ENCODE measurements at regions not wholly inside any gene's neighbourhood (a gene's known extent, or its start where the extent isn't known, plus 50 kb on each side); places are given as distances from the start of the nearest gene placed in this dataset.

DNA sequence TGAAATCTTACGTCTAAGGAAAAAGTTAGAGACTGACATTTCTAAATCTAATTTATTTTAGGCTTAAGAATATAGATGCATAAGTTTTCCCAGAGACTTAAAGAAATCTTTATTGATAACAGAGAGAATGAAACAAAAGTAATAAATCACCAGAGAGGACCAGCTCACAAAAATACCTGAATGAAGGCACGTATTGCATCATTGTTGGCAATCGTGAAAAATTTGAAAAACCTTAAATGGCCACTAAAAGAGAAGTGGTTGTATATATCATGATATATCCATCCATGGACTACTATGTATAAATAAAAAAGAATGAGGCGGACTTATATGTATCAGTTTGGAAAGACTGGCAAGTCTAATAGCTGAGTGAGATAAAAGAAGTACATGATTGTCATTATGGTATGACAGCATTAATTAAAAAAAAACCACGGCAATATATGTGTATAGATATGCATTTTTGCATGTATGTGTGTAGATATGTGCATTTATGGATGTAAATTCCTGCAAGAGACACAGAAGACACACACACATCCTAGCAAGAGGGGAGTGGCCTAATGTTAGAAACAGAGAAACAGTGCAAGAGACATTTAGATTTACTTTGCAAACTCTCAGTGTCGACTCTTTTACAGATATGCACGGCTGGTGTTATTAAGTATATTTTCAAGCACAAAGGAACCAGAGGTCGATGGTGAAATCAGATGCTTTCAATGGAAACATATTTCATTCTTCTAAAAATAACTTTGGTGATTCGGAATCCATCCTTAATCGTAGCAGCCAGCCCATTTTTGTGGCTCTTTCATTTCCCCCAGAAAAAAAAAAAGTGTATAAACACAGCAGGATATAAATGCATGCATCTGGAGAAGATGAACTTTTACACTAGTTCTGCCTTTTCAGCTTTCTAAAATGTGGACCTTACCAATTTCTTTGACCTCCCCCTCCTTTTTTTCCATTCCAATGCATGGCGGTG, 156.1 kb upstream of the SALL4 start:
- DNase-seq (ENCODE audit: extremely low spot score) = no peak
- ChIA-PET CTCF (interaction anchor here (0.7 kb wide), 1 partner anchor 35 kb away, joined by 3 read pairs; no protein-coding TSS in a partner anchor), POLR2A (interaction anchor here (1.7 kb wide), 1 partner anchor 158 kb away, joined by 6 read pairs; no protein-coding TSS in a partner anchor)
- no peak for TF ChIP-seq HDGF (IDR thresholded peaks at IDR 0.05; ENCODE audit: borderline replicate concordance)
- peak; percentile 30 for TF ChIP-seq PKNOX1 (IDR thresholded peaks at IDR 0.05)
- no peak for TF ChIP-seq SP1 (IDR thresholded peaks at IDR 0.05)
- no peak for TF ChIP-seq TARDBP (IDR thresholded peaks at IDR 0.05)
- TF ChIP-seq FOXM1 (IDR thresholded peaks at IDR 0.05; ENCODE audit: borderline replicate concordance) = no peak
- no peak for TF ChIP-seq ELF4 (IDR thresholded peaks at IDR 0.05)
- TF ChIP-seq LEF1 (IDR thresholded peaks at IDR 0.05; ENCODE audit: borderline replicate concordance) = no peak

DNA sequence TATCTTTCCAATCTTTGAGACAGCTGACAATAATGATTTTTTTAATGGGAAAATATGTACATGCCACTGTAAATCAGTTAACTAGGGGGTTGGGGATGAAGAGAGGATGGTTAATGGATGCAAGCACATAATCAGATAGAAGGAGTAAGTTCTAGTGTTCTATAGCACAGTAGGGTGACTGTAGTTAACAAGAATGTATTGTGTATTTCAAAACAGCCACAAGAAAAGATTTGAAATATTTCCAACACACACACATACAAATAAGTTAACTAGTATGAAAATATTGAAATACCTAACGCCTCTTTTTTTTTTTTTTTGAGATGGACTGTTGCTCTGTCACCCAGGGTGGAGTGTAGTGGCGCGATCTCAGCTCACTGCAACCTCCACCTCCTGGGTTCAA, 153.4 kb upstream of the SALL4 start:
- ChIA-PET CTCF (no interaction called here), POLR2A (no interaction called here)
- DNase-seq (ENCODE audit: extremely low spot score) = no peak
- TF ChIP-seq FOXK2 (IDR thresholded peaks at IDR 0.05) (no peak), NFRKB (IDR thresholded peaks at IDR 0.05) (no peak), HDGF (IDR thresholded peaks at IDR 0.05; ENCODE audit: borderline replicate concordance) (no peak), L3MBTL2 (conservative IDR thresholded peaks at IDR 0.05) (no peak), PKNOX1 (IDR thresholded peaks at IDR 0.05) (no peak), LEF1 (IDR thresholded peaks at IDR 0.05; ENCODE audit: borderline replicate concordance) (no peak)

- no peak for TF ChIP-seq FOXM1 (IDR thresholded peaks at IDR 0.05; ENCODE audit: borderline replicate concordance)
- TF ChIP-seq ARNT (IDR thresholded peaks at IDR 0.05) = no peak
- TF ChIP-seq HDGF (IDR thresholded peaks at IDR 0.05; ENCODE audit: borderline replicate concordance) = no peak
- TF ChIP-seq LEF1 (IDR thresholded peaks at IDR 0.05; ENCODE audit: borderline replicate concordance) = no peak
- no peak for TF ChIP-seq TARDBP (IDR thresholded peaks at IDR 0.05)
- TF ChIP-seq FOXK2 (IDR thresholded peaks at IDR 0.05) = no peak
- no peak for TF ChIP-seq SP1 (IDR thresholded peaks at IDR 0.05)
- TF ChIP-seq NFRKB (IDR thresholded peaks at IDR 0.05) = no peak
- TF ChIP-seq CTBP1 (IDR thresholded peaks at IDR 0.05; ENCODE audit: borderline replicate concordance) = no peak
- TF ChIP-seq FOXA1 (IDR thresholded peaks at IDR 0.05) = no peak
- no peak for TF ChIP-seq PKNOX1 (IDR thresholded peaks at IDR 0.05)
- no peak for TF ChIP-seq L3MBTL2 (conservative IDR thresholded peaks at IDR 0.05)
- TF ChIP-seq ZNF384 (IDR thresholded peaks at IDR 0.05) = no peak
- no peak for TF ChIP-seq BHLHE40 (IDR thresholded peaks at IDR 0.05; ENCODE audit: borderline replicate concordance)
- CTCF ChIA-PET = no interaction called here
- POLR2A ChIA-PET = no interaction called here
- no peak for DNase-seq (ENCODE audit: extremely low spot score)
Measured at GRCh38 chr20:51953731-51954340, 151.5 kb upstream of the SALL4 start.

- no peak for DNase-seq (ENCODE audit: extremely low spot score)
- POLR2A ChIA-PET = no interaction called here
- CTCF ChIA-PET = no interaction called here
- TF ChIP-seq TARDBP (IDR thresholded peaks at IDR 0.05) = no peak
Measured at GRCh38 chr20:51950926-51951325, 148.6 kb upstream of the SALL4 start.

GRCh38 chr20:51946586-51946985, 144.3 kb upstream of the SALL4 start:
- CTCF ChIA-PET = interaction anchor here (0.7 kb wide), 1 partner anchor 179 kb away, joined by 3 read pairs; no protein-coding TSS in a partner anchor
- POLR2A ChIA-PET = interaction anchor here (1.5 kb wide), 1 partner anchor 179 kb away, joined by 3 read pairs; no protein-coding TSS in a partner anchor
- TF ChIP-seq ZNF384 (IDR thresholded peaks at IDR 0.05) (no peak), SP1 (IDR thresholded peaks at IDR 0.05) (no peak)
- DNase-seq (ENCODE audit: extremely low spot score) = no peak

DNA sequence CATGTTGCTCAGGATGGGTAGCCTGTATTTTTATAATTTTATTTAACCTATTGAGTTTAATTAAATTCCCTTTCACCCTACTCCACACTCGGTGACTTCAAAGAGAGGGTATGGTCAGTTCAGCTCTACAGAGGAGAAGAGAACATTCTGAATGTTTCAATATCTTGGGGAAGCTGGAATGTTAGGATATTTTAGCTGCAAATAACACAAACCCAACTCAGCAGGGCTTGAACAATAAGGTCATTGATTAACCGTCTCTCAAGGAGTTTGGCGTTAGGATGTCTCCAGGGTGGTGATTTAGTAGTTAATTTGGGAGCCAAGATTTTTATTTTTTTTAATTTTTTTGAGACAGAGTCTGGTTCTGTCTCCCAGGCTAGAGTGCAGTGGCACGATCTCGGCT, 143.6 kb upstream of the SALL4 start:
- POLR2A ChIA-PET = interaction anchor here (1.5 kb wide), 1 partner anchor 11 kb away, joined by 6 read pairs; no protein-coding TSS in a partner anchor
- TF ChIP-seq SP1 (IDR thresholded peaks at IDR 0.05) (no peak), ARNT (IDR thresholded peaks at IDR 0.05) (no peak), PKNOX1 (IDR thresholded peaks at IDR 0.05) (no peak), FOXA1 (IDR thresholded peaks at IDR 0.05) (no peak), LEF1 (IDR thresholded peaks at IDR 0.05; ENCODE audit: borderline replicate concordance) (no peak), CTBP1 (IDR thresholded peaks at IDR 0.05; ENCODE audit: borderline replicate concordance) (no peak), ELF4 (IDR thresholded peaks at IDR 0.05) (no peak), L3MBTL2 (conservative IDR thresholded peaks at IDR 0.05) (no peak)
- CTCF ChIA-PET = no interaction called here
- no peak for DNase-seq (ENCODE audit: extremely low spot score)
